ENCODE measurements at regions not wholly inside any gene's neighbourhood (a gene's known extent, or its start where the extent isn't known, plus 50 kb on each side); places are given as distances from the start of the nearest gene placed in this dataset.

DNA sequence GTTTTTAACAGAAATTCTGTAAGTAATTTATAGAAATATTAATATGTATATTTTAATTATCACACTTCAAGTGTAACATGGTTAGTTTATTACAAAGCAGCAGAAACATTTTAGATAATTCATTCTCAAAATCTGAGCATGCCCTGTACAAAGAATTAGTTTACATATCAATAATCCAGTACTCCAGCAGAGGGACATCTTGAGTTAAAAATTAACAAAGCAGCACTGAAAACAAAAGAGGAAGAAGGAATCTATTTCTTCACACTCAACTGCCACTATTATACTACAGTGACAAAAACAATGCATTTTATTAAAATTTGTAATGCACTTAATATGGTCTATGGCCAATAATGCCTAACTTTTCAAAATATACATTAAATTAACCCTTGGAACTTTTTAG, 179.1 kb upstream of the KLHL4 start:
- Histone ChIP-seq H4K20me1 (ENCODE audit: insufficient read depth, low read length) (no peaks in the 10 kb centered on the region), H3K27ac (ENCODE audit: insufficient read depth, low read length) (no peak overlapping the region), H2AK9ac (replicated peaks; ENCODE audit: low read depth, low read length, poor library complexity) (no peak overlapping the region), H3K4me2 (ENCODE audit: low read depth, low read length) (no peak overlapping the region), H4K5ac (ENCODE audit: low read depth, low read length) (no peak overlapping the region), H3K36me3 (ENCODE audit: control insufficient read depth, insufficient read depth, low read length) (no peaks in the 10 kb centered on the region), H3K9me1 (ENCODE audit: insufficient read depth, low read length) (no peaks in the 10 kb centered on the region), H2BK20ac (ENCODE audit: low read depth, low read length) (no peak overlapping the region), H3K4ac (ENCODE audit: low read depth, low read length) (no peak overlapping the region), H3K79me1 (ENCODE audit: low read depth in 1 of 2, low read length in 2 of 2) (no peaks in the 10 kb centered on the region), H3K27me3 (ENCODE audit: control insufficient read depth, insufficient read depth, low read length) (no peaks in the 10 kb centered on the region), H4K91ac (ENCODE audit: insufficient read depth, low read depth, low read length) (no peak overlapping the region), H3K9ac (ENCODE audit: low read depth, low read length) (no peak overlapping the region), H3K9me3 (ENCODE audit: control insufficient read depth, insufficient read depth, low read length) (no peaks in the 10 kb centered on the region), H2AFZ (replicated peaks; ENCODE audit: low read length, poor library complexity) (no peak overlapping the region), H3K23ac (ENCODE audit: low read depth, low read length) (no peak overlapping the region), H3K4me1 (ENCODE audit: control insufficient read depth, insufficient read depth, low read length) (no peaks in the 10 kb centered on the region), H2BK120ac (ENCODE audit: low read depth, low read length) (no peak overlapping the region), H2BK15ac (ENCODE audit: low read depth, low read length) (no peak overlapping the region), H3K4me3 (ENCODE audit: insufficient read depth, low read depth, low read length) (no peak overlapping the region), H3K18ac (ENCODE audit: low read depth, low read length) (no peak overlapping the region), H2AK5ac (ENCODE audit: low read depth, low read length) (no peak overlapping the region), H4K8ac (ENCODE audit: low read depth in 2 of 2, low read length in 2 of 2) (no peak overlapping the region), H2BK5ac (ENCODE audit: low read depth, low read length, poor library complexity, severe bottlenecking) (no peak overlapping the region), H3K56ac (ENCODE audit: extremely low read depth, insufficient read depth, low read length) (no peak overlapping the region), H3K14ac (replicated peaks; ENCODE audit: low read depth, low read length) (no peak overlapping the region)
- no TSS peak for BruUV-seq (replicated peaks)
- ATAC-seq (ENCODE audit: low read depth) (no peak), DNase-seq (peak; percentile 2)
- in situ Hi-C loops (cut with MboI; ENCODE audit: low sequenced_read_pairs): no loop called here
- TF ChIP-seq RAD21 (IDR thresholded peaks at IDR 0.05; ENCODE audit: low read length): peak; percentile 43
- TF ChIP-seq BHLHE40 (IDR thresholded peaks at IDR 0.05; ENCODE audit: low read depth, low read length): no peak
- TF ChIP-seq MXI1 (IDR thresholded peaks at IDR 0.05; ENCODE audit: borderline replicate concordance, low read depth, low read length): no peak
- TF ChIP-seq CEBPB (IDR thresholded peaks at IDR 0.05; ENCODE audit: low read depth, low read length): no peak
- no peak for TF ChIP-seq POLR2A (IDR thresholded peaks at IDR 0.05; ENCODE audit: low read depth, low read length)
- TF ChIP-seq, protein P1, sequence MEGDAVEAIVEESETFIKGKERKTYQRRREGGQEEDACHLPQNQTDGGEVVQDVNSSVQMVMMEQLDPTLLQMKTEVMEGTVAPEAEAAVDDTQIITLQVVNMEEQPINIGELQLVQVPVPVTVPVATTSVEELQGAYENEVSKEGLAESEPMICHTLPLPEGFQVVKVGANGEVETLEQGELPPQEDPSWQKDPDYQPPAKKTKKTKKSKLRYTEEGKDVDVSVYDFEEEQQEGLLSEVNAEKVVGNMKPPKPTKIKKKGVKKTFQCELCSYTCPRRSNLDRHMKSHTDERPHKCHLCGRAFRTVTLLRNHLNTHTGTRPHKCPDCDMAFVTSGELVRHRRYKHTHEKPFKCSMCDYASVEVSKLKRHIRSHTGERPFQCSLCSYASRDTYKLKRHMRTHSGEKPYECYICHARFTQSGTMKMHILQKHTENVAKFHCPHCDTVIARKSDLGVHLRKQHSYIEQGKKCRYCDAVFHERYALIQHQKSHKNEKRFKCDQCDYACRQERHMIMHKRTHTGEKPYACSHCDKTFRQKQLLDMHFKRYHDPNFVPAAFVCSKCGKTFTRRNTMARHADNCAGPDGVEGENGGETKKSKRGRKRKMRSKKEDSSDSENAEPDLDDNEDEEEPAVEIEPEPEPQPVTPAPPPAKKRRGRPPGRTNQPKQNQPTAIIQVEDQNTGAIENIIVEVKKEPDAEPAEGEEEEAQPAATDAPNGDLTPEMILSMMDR (conservative IDR thresholded peaks at IDR 0.05; ENCODE audit: low read depth, low read length): peak; percentile 43
- TF ChIP-seq, protein P2, sequence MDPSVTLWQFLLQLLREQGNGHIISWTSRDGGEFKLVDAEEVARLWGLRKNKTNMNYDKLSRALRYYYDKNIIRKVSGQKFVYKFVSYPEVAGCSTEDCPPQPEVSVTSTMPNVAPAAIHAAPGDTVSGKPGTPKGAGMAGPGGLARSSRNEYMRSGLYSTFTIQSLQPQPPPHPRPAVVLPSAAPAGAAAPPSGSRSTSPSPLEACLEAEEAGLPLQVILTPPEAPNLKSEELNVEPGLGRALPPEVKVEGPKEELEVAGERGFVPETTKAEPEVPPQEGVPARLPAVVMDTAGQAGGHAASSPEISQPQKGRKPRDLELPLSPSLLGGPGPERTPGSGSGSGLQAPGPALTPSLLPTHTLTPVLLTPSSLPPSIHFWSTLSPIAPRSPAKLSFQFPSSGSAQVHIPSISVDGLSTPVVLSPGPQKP (IDR thresholded peaks at IDR 0.05; ENCODE audit: borderline replicate concordance, low read depth, low read length): no peak
- no peak for TF ChIP-seq MAZ (IDR thresholded peaks at IDR 0.05; ENCODE audit: borderline replicate concordance, low read depth, low read length)
- no peak for TF ChIP-seq RFX5 (IDR thresholded peaks at IDR 0.05; ENCODE audit: low read depth, low read length)
- no peak; the same call in 1 of the 2 replicates for TF ChIP-seq SMC3 (IDR thresholded peaks at IDR 0.05; ENCODE audit: low read depth, low read length)
- TF ChIP-seq CHD1 (IDR thresholded peaks at IDR 0.05; ENCODE audit: low read depth, low read length): no peak
- POLR2A ChIA-PET (ENCODE audit: unreplicated experiment): no interaction called here
- dilution Hi-C loops (cut with HindIII; ENCODE audit: low sequenced_read_pairs, unreplicated experiment): no loop called here
- CTCF ChIA-PET: no interaction called here
- intact Hi-C loops (cut with micrococcal nuclease): no loop called here

All from IMR-90 (cell line).